SIG-M5 treated with dmso at 0.1 percent for 504 hours (cell line): ENCODE measurements at regions not wholly inside any gene's neighbourhood (a gene's known extent, or its start where the extent isn't known, plus 50 kb on each side); places are given as distances from the start of the nearest gene placed in this dataset.
"Not testable (repeated sequence)": the region's sequence is repeated elsewhere in the genome, so short reads cannot be mapped to it uniquely, and the experiment has no call there.

Source experiments
- DNase-seq: peaks from one replicate; lab custom pipeline; 2025; ENCODE audit not compliant: unreplicated experiment; lab: John Stamatoyannopoulos, UW

DNA sequence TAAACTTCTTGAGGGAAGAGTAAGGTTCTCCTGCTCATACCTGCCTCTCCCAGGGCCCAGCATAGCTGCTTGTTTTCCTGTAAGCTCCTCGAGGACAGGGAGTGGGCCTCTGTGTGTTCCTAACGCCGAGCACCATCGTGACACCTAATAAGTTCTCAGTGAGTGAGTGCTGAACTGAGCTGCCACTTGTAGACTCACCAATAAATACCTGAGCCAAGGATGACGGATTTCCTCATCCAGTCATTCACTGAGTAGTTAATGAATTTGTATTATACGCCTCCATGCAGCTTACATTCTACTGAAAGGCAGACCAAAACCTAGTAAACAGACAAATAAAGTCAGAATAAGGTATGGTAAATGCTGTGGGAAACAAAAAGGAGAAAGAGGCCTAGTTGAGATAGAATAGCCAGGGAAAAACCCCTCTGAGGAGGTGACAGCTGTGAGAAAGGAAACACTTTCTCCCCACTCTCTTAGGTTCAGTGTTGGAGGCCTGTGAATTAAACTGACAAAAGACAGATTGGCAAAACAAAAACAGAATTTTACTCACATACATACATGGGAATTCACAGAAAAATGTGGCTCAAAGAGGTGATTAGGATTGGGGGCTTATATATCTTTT, 138.6 kb downstream of the B3GNT2 start:
- no peak for DNase-seq

DNA sequence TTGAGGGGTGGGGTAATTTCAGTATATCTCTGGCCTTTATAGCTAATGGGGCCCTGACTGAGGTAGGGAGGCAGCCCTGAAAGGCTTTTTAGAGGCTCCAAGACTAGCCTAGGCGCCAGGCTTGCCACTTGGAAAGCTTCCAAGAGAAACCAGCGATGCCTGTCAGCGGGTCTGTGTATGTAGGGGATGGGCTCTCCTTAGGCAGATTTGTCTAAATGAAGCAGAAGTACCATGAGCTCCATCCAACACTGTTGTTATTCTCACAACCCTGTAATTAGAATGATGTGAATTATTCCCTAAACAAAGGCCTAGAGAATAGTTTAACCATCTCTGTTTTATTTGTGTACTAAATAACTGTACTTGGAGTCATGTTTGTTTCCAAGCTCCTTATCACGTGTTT, 138.1 kb downstream of the B3GNT2 start:
- DNase-seq: no peak

DNA sequence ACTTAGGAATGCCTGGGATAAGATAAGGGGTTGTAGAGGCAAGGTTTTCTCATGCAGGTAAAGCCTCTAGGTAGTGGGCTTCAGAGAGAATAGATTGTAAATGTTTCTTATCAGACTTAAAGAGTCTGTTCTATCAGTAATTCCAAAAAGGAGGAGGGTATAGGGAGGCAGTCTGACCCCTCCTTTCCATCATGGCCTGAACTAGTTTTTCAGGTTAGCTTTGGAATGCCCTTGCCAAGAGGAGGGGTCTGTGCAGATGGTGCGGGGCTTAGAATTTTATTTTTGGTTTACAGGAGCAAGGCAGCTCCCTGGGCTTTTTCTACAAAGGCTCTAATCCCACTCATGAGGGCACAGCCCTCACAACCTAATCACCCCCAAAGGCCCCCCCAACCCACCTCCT, 135.0 kb downstream of the B3GNT2 start:
- no peak for DNase-seq

DNA sequence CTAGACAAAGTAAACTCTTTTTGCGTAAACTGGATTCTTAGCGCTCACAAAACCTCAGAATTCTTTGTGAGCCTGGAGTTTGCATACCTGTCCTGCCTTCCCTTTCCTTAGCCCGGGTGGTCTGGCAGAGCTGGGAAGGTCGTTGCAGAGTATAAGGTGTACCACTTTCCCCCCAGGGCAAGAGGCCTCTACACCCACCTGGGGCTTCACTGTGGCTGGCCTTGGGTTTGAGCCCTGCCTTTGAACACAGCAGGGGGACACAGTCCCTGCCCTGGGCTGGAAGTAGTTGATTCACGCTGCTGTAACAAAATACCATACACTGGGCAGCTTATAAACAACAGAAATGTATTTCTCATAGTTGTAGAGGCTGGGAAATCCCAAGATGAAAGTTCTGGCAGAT, 133.9 kb downstream of the B3GNT2 start:
- no peak for DNase-seq

DNA sequence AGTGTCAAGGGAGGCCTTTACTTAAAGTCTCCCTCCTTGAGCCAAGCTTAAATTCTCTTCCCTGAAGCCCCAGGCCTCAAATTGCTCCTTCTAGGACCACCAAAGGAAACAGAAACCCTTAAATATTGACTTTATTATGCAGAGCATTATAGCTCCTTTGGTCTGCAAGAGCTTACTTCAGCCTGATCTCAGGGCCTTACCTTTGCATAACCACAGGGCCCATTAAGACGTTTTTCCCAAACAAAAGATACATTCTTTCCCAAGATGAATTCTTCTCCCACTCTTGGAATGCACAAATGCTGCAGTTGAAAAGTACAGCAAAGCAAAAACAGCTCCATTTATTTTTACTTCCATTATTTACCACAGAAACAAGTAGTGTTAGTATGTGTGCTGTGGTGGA, 130.8 kb downstream of the B3GNT2 start:
- no peak for DNase-seq

DNA sequence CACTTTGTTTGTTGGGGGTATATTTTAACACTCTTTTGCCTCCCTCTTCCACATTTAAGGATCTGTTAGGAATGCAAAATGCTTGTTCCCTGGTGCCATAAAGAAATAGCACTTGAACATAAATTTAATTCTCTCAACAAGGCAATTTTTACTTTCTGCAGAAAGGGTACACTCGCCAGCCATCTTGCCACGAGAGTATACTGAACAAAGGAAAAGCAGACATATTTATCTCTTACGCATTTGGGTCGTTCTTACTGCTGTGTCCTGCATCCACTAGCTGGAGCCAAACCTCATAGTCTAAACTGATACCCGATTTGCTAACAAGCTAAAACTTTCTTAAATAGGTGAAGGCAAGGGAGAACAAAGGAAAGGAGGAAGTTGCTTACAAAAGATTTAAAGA, 129.5 kb downstream of the B3GNT2 start:
- peak; percentile 15 for DNase-seq

DNA sequence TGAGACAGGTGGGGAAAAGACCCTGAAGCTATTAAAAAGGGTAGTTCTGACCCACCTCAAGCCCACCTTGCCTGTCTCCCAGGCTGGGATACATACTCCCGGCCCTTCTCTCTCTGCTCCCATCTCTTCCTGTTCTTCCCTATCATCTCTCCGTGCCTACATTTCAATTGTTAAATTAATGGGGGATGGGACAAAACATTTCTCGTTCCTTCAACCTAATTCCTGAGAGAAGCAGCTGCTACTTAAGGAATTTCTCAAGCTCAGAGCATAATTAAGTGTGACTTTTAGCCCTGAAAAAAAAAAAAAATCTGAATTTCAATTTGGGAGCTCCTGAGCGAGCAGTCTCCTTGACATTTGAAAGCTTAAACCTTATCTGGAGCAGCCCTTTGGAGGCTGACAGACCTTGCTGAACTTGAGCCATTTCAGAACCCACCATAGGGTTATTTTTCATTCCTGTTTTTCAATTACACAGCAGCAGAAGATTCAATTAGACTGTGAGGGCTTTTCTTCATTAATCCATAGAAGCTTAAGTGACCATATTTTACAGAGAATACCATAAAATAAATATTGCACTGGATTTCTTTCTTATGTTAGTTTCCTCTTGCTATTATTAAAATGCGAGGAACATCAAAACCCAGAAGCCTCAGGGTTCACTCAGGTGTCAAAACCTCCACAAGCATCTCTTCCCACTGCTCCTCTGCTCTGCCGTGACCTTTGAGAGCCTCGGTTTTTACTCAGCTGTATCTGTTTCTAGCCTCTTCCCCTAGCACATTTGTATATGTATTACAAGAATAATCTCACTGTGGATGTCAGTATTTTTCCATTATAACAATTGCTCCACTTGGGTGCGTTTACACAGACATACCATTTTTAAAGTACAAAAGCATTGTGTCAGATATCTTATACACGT, 125.7 kb downstream of the B3GNT2 start:
- no peak for DNase-seq

DNA sequence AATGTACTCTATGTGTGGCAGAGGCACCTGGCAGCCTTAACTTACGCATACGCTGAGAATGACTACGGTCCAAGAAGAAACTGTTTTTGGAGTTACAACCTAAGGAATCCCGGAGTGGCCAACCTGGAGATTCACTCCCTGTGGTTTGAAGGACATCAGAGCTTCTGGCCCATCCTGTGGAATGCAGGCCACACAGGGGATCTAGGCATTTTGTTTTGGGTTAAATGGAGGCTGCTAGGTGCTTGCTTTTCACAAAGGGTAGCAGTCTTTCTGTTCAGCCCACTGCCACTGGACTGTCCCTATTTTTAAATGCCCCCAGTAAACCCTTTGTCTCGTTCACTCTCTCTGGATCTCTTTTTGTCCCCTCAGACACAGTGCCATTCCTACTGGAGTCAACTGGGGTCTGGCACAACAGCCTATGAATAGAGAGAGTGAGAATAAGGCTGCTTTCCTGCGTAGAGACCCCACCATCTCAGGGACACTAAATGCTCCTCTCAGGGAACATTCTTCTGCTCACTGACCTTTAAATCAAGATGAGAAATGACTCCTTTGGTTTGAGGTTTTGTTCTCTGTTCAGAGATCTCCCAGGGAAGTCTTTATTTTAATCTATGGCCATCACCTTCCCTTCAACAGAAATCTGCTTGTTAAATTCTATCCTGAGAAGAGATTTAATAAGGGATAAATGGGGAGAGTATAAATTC, 124.9 kb downstream of the B3GNT2 start:
- no peak for DNase-seq

DNA sequence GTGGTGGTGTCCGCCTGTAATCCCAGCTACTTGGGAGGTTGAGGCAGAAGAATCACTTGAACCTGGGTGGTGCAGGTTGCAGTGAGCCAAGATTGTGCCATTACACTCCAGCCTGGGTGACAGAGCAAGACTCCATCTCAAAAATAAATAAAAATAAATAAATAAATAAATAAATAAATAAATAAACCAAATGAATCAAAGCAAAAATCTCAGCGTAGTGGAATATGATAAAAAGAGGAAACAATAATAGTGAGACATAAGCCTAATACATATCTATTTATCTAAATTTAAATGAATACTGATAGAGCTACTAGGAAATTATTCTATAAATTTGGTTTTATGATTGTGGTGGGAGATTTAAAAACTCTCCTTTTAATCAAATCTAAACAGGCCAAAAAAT, 124.2 kb downstream of the B3GNT2 start:
- DNase-seq: not testable (repeated sequence)

DNA sequence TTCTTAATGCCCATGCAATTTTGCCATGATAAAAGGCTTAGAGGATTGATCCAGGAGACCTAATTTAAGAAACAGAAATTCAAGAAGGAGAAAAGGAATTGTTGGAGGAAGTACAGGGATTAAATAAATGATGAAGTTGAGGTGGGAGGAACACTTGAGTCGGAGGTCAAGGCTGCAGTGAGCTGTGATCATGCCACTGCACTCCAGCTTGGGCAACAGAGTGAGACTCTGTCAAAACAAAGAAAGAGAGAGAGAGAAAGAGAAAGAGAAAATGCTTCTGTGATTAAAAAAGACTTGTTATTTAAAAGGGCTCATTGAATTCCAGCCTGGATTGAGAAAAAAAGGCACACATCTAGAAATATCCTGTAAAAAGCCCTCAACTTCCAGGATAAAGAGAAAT, 123.2 kb downstream of the B3GNT2 start:
- no peak for DNase-seq

DNA sequence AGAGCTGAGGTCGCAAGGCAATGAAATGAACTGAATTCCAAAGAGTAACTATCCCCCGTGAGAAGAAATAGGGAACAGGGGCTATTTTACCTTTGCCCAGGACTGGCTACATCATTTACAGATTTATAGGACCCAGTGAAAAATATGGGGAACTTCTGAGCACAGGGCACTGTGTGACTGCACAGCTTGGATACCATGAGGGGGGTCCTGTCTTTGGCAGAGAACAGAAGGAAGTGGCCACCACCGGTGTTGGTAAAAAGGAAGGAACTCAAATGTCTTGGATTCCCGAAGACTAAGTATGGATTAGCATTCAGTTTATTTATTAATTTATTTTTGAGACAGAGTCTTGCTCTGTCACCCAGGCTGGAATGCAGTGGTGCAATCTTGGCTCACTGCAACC, 119.6 kb downstream of the B3GNT2 start:
- no peak for DNase-seq

DNA sequence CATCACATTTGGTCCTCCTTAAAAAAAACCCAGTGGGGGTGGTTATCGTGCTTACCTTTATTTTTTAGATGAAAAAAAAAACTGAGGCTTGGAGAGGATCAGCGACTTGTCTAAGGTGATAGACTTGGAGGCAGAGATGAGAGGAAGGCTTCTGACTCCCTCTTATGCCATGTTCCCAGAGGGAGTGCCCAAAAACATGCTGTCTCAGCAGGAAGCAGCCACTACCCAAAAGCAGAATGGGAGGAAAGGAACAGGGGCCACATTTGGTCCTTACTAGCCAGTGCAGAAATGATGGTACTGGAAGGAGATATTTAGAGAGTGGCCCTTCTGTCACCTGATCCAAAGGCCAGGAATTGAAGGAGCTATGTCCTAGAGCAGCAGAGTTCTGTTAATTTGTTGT, 118.4 kb downstream of the B3GNT2 start:
- DNase-seq: no peak

DNA sequence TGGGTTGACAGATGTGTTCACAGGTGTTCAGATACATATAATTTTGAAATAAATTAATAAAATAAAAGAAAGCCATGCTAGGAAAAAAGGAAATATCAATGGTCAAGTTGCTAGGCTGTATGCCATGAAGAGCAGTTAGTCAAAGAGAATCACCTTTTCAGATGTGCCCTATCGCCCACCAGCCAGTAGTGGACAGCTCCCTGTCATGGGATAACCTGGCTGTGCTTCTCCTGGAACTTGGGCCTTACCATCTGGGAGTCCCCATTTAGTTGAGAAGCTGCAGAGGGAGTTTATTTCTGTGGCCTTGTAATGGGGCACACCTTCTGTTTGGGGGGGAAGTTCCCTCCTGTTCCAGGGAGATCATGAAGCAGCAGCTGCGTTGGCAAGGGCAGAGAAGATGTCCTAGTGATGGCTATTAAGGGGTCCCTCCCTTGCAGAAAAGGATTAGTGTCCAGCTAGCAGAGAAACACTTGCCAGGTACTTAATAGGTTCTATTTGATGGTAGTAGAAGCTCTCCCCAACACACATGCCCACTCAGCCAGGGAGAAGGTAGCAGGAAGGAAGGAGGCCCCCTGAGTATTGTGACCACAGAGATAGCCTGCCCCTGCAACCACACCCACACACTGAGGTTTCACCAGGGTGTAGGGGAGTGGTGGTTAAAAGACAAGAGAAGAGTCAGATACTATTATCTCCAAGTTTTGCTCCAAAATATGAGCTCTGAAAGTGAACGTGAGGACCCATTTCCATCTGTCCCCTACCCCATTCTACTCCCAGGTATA, 117.7 kb downstream of the B3GNT2 start:
- peak; percentile 53 for DNase-seq

DNA sequence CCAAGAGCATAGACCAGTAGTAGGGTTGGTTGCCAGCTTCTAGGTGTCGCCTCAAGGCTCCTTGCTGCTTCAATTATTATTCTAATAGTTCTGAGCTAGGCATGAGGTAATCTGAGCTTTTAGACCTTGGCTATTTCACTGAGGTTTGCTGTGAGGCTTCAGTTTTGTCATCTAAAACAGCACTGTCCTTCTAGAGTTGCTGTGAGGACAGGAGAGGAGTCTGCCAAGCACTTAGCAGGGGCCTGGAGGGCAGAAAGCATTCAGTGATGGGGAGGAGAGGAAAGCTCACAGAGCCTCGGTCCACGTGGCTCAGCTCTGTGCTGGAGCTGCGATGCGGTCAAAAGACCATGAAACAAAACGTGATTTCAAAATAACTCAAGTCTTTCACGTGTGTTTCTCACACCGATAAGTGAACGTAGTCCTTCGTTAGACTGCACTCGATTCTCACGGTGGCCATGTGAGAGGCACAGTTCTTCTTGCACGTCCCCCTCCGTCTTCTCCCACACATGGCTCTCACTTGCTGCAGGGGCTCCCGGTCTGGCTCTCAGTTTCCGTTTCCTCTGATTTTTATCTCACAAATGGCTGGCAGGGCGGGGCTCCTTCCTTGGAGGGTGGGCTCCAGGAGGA, 113.7 kb downstream of the B3GNT2 start:
- DNase-seq: no peak

DNA sequence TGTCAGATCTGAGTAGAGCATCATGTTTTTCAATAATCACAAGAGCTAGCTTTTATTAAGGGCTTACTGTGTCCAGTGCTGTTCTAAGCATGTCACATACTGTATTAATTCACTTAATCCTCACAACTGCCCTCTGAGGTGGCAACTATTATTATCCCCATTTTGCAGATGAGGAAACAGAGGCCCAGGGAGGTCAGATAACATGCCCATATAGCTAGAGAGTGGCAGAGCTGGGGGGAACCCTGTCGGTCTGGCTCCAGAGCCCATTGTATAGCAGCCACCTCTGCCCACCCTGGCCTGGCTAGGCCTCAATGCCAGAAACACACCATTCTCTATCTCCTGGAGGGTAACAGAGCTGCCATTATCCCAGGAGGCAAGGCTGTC, 113.2 kb downstream of the B3GNT2 start:
- DNase-seq: no peak

DNA sequence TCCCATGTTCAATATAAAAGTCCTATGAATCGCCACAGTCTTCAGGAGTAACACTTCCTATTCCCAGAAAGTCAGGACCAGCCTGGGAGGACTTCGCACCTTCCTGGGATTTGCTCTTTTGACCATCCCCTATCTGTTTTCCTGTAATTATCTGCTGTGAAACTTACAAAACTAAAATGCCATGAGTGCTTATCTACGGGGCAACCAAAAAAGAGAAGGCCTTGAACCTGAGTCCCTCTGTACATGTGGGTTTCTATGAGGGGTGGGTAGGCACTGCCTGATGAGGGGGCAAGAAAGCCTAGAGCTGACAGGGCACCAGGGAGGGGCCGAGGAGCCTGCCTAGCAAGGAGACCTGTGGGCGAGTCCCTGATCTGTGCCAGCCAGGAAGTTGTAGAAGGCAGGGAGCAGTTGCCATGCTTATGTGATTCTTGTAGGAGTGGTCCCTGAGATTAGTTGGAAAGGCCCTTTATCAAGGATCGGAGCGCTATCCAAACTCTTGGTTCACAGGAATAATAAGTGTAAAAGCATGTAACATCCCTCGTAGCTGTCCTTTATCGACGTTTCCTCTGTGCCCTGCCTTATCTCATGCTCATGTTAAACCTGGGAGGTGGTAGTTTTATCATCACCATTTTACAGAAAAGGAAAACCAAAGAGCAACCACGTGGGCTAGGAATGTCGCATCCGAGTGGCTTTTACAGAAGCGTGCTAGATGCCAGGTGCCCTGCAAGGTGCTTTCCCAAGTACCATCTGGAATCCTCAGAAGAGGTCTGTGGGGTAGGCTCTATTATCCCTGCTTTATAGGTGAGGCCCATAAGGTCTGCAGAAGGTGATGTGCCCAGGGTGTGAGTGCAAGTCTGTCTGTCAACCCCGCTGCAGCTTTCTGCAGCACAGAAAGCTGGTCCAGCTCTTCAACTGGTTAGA, 111.8 kb downstream of the B3GNT2 start:
- DNase-seq: no peak

DNA sequence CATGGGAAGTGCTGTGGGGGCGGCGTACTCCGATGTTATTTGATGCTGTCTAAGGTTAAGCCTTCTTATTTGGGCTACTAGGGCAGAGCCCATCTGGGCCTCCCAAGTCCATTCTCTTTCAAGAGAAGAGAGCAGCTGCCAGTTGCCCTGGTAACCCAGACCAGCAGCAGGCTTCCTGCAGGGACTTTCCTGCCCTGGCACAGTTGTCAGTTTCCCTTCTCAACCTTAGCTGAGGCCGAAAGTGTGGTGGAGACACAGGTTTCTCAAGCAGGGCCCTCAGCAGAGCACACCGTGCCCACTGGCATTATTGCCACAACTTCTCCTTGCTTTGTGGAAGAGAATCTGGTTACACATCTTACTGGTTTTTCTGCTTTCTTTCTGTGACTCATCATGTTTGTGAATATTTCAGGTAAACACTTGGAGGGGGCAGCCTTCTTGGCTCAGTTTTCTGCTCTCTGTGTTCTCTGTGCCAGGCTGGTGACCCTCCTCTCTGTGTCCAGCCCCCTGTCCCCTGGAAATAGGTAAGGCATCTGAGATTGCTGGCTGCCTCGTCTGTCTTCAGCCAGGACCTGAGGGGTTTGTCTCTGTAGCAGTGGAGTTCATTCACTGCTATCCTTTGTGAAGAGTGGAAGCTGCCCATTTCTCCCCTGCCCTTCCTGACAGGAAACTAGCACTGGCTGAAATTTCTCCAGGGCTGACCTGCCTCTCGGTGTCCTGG, 111.0 kb downstream of the B3GNT2 start:
- DNase-seq: peak; percentile 68

DNA sequence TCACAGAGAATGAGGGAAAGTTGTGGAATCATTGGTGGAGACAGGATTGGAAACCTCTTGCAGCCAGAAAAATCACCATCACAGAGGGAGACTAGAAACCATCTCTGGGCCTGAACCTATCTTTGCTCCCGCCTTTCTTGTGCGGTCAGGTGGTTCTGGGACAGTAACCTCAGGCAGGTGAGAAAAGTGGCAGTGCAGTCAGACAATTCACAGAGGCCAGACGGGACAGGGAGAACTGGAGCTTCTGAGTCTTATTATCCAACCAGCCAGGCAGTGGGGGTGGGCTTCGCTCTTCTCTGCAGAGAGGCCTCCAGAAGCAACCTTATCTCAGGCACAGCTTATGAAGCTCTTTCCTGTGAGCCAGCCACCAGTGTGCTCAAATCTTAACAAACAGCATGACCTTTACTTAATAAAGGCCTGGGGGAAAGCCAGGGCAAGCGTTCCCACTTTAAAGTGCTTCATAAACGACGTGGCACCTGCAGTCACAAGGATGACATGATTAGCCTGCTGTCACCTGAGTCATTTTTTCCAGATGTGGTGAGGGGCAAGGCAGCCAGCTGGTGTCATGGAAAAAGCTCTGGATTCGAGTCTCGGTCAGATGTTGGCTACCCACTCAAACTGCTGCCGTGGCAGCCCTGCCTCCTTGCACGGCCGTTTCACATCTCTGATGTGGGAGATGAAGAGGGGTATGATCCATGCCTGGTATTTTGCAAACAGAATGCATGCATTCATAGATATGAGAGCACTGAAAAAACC, 109.7 kb downstream of the B3GNT2 start:
- no peak for DNase-seq
